ENCODE measurements at regions not wholly inside any gene's neighbourhood (a gene's known extent, or its start where the extent isn't known, plus 50 kb on each side); places are given as distances from the start of the nearest gene placed in this dataset.

DNA sequence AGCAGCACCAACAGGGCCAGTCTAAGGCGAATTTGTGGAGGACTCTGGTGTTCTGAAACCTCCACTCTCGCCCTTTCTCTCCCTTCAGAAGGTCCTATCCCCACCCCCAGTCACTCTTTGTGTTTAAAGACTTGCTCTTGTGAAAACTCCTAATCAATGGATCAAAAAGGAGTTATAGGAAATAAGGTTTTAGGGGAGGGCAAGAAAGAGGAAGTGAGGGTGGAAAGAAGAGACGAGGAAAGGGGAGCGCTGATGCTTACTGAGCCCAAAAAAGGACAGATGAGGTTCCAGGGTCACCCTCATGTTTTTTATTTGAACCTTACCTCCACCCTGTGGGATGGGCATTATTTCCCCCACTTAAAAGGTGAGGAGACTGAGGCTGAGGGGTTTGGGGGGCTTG is 70.0 kb upstream of the SLC6A11 start:
- no peaks in the 10 kb centered on the region for H3K4me1 ChIP-seq
- TF ChIP-seq EP300 (IDR thresholded peaks at IDR 0.05), result no peak
- TF ChIP-seq POLR2AphosphoS5 (IDR thresholded peaks at IDR 0.05), result no peak
- TF ChIP-seq POLR2A (IDR thresholded peaks at IDR 0.05), result no peak
- TF ChIP-seq, protein P1, sequence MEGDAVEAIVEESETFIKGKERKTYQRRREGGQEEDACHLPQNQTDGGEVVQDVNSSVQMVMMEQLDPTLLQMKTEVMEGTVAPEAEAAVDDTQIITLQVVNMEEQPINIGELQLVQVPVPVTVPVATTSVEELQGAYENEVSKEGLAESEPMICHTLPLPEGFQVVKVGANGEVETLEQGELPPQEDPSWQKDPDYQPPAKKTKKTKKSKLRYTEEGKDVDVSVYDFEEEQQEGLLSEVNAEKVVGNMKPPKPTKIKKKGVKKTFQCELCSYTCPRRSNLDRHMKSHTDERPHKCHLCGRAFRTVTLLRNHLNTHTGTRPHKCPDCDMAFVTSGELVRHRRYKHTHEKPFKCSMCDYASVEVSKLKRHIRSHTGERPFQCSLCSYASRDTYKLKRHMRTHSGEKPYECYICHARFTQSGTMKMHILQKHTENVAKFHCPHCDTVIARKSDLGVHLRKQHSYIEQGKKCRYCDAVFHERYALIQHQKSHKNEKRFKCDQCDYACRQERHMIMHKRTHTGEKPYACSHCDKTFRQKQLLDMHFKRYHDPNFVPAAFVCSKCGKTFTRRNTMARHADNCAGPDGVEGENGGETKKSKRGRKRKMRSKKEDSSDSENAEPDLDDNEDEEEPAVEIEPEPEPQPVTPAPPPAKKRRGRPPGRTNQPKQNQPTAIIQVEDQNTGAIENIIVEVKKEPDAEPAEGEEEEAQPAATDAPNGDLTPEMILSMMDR (IDR thresholded peaks at IDR 0.05), result no peak
- WGBS, 2 donors, result 62 to 65% methylated on average over 4 of the region's 4 CpGs
- no peaks in the 10 kb centered on the region for H3K9me3 ChIP-seq
- DNase-seq, result no peak
- no peaks in the 10 kb centered on the region for H3K36me3 ChIP-seq
- H3K27ac ChIP-seq, result no peak overlapping the region
- intact Hi-C loops (cut with DNase I), result no loop called here
- peaks cover 0 to 50% (median 20%) of the 10 kb centered on the region in 3 donors for H3K27me3 ChIP-seq
- H3K4me3 ChIP-seq, result no peak overlapping the region

DNA sequence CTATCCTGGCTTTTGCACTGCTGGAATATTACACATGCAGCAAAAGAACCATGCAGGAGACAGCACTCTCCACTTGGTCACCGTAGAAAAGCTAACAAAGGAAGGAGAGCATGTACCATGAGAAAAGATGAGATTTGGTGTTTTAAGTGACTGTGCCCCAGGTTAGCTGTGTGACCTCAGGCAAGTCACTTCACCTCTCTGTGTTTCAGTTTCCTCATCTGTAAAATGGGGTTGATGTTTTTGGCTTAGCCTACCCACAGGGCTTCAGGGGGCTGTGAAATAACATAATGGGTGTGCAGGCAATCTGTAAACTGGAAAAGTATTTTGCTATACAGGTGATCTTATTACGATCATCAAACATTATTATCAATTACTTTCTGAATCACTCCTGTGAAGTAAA is 69.3 kb upstream of the SLC6A11 start:
- intact Hi-C loops (cut with DNase I), result no loop called here
- 92 to 94% methylated on average over 2 of the region's 2 CpGs for WGBS, 2 donors
- peaks cover 0 to 56% (median 20%) of the 10 kb centered on the region in 3 donors for H3K27me3 ChIP-seq

DNA sequence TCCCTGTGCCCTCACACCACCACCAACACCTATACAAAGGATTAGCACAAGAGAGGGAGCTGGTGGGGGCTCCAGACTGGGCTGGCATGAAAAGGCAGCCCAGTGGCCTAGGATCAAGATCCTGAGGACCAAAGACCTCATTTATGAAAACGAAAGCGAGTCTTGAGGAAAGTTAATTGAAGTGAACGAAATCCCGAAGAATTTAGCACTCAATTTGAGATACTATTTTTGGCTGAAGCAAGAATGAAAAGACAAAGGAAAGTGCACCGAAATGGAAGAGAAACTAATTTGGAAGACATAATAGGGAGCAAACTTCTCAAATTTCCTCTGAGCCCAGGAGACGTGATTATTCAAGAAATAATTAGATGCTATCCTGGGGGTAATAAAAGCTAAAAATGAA is 68.7 kb upstream of the SLC6A11 start:
- no peaks in the 10 kb centered on the region for H3K9me3 ChIP-seq
- no peaks in the 10 kb centered on the region for H3K4me1 ChIP-seq
- H3K36me3 ChIP-seq, result no peaks in the 10 kb centered on the region
- H3K27me3 ChIP-seq, result peaks cover 0 to 61% (median 24%) of the 10 kb centered on the region in 3 donors
- intact Hi-C loops (cut with DNase I), result no loop called here
- 83 to 85% methylated on average over 6 of the region's 6 CpGs for WGBS, 2 donors
- no peak for TF ChIP-seq POLR2A (IDR thresholded peaks at IDR 0.05)
- TF ChIP-seq, protein P1 (IDR thresholded peaks at IDR 0.05), result no peak
- no peak for TF ChIP-seq EP300 (IDR thresholded peaks at IDR 0.05)
- no peak for TF ChIP-seq POLR2AphosphoS5 (IDR thresholded peaks at IDR 0.05)
- no peak overlapping the region for H3K27ac ChIP-seq
- DNase-seq, result no peak
- no peak overlapping the region for H3K4me3 ChIP-seq

More for the DNA sequence above, 69.3 kb upstream of the SLC6A11 start:
- H3K9me3 ChIP-seq, result no peaks in the 10 kb centered on the region
- no peak overlapping the region for H3K4me3 ChIP-seq
- no peaks in the 10 kb centered on the region for H3K36me3 ChIP-seq
- H3K4me1 ChIP-seq, result no peaks in the 10 kb centered on the region
- DNase-seq, result no peak
- no peak for TF ChIP-seq EP300 (IDR thresholded peaks at IDR 0.05)
- TF ChIP-seq POLR2A (IDR thresholded peaks at IDR 0.05), result no peak
- no peak for TF ChIP-seq POLR2AphosphoS5 (IDR thresholded peaks at IDR 0.05)
- TF ChIP-seq, protein P1 (IDR thresholded peaks at IDR 0.05), result no peak
- H3K27ac ChIP-seq, result no peak overlapping the region

DNA sequence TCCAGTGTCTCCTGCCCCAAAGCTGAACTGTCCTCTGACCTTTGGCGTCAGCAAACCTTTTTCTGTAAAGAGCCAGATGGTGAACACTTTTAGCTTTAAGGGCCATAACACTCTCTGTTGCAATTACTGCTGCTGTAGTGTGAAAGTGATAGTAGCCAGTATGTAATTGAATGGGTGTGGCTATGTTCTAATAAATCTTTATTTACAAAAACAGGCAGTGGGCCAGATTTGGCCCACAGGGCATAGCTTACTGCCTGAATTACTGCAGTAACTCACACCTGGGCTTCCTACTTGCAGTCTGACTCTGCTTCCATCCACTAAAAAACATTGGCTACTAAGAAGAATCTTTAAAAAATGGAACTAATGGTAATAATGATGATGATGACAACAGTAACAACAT is 68.0 kb upstream of the SLC6A11 start:
- intact Hi-C loops (cut with DNase I), result no loop called here
- Histone ChIP-seq H3K27me3 (peaks cover 0 to 60% (median 24%) of the 10 kb centered on the region in 3 donors), H3K4me1 (no peaks in the 10 kb centered on the region), H3K36me3 (no peaks in the 10 kb centered on the region), H3K4me3 (no peak overlapping the region), H3K9me3 (no peaks in the 10 kb centered on the region), H3K27ac (no peak overlapping the region)
- WGBS, 2 donors, result 30 to 61% methylated on average over 1 of the region's 1 CpG
- TF ChIP-seq EP300 (IDR thresholded peaks at IDR 0.05), result no peak
- DNase-seq, result no peak

DNA sequence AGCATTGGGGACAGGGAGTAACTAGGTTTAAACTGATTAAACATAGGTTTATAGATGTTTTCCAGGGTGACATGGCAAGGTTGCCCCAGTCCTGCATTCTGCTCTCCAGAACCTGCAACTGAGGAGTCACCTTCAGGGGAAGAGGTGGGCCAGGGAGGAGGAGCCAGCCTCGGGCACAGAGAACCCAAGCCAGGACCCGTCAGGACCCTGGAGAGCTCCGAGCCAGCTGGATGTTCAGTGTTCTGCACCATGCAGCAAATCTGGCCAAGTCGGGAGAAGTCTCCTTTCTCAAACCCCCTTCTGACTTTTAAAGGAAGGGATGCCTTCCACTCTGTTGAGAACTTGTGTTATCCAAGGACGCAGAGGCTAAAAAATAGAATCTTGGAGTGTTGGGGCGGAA is 62.1 kb upstream of the SLC6A11 start:
- Histone ChIP-seq H3K9me3 (no peaks in the 10 kb centered on the region), H3K27ac (no peak overlapping the region), H3K27me3 (peaks cover 0 to 62% (median 4%) of the 10 kb centered on the region in 3 donors), H3K4me1 (no peaks in the 10 kb centered on the region), H3K36me3 (no peaks in the 10 kb centered on the region), H3K4me3 (no peak overlapping the region)
- 15 to 17% methylated on average over 6 of the region's 6 CpGs for whole genome bisulfite sequencing, 2 donors
- no peak for DNase-seq
- intact Hi-C loops (cut with DNase I), result no loop called here
- TF ChIP-seq POLR2A (IDR thresholded peaks at IDR 0.05), result no peak

DNA sequence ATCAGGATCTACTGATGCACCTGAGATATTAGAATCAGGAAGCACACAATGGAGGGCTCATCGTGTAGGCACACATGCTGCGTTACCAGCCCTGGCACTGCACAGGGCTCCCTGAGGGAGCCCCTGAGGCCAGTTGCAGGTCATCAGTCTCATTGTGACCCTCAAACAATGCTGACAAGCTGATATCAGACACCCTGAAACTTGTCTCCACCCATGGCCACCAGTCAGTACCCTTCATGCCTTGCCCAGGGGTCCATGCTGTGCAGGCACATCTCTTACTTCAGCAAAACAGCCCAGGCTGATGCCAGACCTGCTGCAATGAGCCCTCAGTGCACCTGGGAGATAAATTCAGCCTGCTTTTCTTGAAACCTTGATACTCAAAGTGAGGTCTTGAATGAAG is 59.5 kb upstream of the SLC6A11 start:
- no peak overlapping the region for H3K4me3 ChIP-seq
- 73 to 77% methylated on average over 2 of the region's 2 CpGs for WGBS, 2 donors
- TF ChIP-seq EP300 (IDR thresholded peaks at IDR 0.05), result no peak
- TF ChIP-seq POLR2A (IDR thresholded peaks at IDR 0.05), result no peak
- TF ChIP-seq, protein P1 (IDR thresholded peaks at IDR 0.05), result no peak
- TF ChIP-seq POLR2AphosphoS5 (IDR thresholded peaks at IDR 0.05), result no peak
- no peaks in the 10 kb centered on the region for H3K9me3 ChIP-seq
- no peak for DNase-seq
- no peak overlapping the region for H3K27ac ChIP-seq
- intact Hi-C loops (cut with DNase I), result no loop called here
- peaks cover 0 to 51% (median 4%) of the 10 kb centered on the region in 3 donors for H3K27me3 ChIP-seq
- no peaks in the 10 kb centered on the region for H3K36me3 ChIP-seq
- no peaks in the 10 kb centered on the region for H3K4me1 ChIP-seq
